ENCODE measurements at regions not wholly inside any gene's neighbourhood (a gene's known extent, or its start where the extent isn't known, plus 50 kb on each side); places are given as distances from the start of the nearest gene placed in this dataset.
"Not testable (repeated sequence)": the region's sequence is repeated elsewhere in the genome, so short reads cannot be mapped to it uniquely, and the experiment has no call there.

DNA sequence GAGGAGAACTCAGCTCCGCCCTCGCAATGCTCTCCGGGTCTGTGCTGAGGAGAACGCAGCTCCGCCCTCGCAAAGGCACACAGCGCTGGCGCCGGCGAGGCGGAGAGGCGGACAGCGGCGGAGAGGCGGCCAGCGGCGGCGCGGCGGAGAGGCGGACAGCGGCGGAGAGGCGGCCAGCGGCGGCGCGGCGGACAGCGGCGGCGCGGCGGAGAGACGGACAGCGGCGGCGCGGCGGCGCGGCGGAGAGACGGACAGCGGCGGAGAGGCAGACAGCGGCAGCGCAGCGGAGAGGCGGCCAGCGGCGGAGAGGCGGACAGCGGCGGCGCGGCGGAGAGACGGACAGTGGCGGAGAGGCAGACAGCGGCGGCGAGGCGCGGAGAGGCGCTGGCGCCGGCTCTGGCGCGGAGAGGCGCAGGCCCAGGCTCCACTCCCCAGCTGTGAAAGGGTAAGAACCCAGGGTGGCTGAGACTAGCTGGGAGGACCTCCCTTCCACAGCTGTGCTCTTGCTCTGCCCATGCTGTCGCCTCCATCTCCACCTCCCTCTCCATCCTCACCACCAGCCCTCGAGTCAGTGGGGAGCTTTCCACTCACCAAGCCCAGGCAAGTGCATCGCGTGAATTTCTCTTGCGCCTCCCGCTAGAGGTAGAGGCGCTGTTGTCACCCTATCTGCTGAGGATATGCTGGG is 2879.9 kb downstream of the RPIA start:
- not testable (repeated sequence) for DNase-seq (ENCODE audit: low read depth)

DNA sequence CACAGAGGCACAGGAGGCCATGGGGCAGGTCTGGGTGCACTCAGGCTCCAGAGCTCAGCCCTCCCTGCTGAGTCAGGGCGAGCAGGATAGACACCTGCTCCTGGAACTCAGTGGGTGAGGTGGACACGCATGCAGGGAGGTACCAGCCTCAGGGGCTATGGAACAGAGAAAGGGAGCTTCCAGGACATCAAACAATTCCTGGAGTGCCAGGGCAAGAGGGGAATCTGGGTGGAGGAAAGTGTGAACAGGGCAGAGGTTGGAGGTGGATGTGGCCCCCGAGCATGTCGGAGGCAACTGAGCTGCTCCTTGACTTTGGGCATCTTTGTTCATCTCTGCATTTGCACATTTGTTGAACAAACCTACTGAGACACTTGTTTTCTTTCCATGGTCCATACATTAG is 2881.5 kb downstream of the RPIA start:
- not testable (repeated sequence) for DNase-seq (ENCODE audit: low read depth)

DNA sequence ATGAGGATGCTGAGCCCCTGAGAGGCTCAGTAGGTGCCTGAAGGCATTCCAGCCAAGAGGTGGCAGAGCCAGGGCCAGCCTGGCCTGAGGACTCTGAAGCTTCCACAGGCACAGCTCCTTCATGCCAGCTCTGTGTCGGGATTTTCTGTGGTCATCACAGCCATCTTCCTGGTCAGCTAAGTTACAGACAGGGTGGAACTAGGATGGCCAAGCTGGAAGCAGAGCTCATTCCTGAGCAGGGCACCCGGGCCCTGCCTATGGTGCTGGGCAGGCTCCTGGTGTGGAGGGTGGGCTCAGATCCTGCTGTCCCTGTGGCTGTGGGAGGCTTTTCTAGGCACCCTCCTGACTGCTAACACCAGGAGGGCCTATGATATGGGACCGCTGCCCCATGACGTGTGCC is 2882.3 kb downstream of the RPIA start:
- DNase-seq (ENCODE audit: low read depth): not testable (repeated sequence)

DNA sequence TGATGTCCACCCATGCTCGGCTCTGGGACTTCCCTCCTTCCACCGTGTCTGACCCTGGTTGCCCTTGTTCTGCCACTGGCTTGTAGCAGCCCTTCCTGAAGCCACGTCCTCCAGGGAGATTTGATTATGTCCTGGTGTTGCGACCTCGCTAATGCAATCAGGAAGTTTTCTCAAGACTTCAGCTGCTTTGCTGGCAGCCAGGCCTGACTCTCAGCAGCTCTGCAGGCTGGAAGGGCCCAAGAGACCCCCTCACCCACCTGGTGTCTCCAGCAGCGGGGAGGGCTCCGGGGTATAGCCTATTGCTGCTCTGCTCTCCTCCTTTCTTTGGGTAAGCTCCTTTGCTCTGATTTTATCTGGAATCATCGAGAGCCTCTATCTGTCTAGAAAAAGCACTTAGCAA is 2882.8 kb downstream of the RPIA start:
- not testable (repeated sequence) for DNase-seq (ENCODE audit: low read depth)

DNA sequence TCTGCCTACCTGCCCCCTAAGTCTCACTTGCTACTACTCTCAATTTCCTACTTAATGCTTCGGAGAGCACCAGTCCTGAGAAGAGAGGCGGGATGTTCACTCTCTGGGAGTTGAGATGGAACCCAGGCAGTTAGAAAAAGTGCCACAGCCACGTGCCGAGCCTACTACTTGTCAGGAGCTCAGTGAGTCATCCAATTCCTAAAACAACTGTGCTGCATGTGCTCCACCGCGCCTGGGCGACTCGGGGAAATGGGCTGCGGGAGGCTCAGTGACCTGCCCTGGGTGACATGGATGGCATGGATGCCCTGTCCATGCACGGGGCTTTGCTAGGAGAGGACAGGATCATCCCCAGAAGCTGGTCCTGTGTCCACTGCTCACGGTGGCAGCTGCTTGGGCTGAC is 2884.2 kb downstream of the RPIA start:
- DNase-seq (ENCODE audit: low read depth): not testable (repeated sequence)

DNA sequence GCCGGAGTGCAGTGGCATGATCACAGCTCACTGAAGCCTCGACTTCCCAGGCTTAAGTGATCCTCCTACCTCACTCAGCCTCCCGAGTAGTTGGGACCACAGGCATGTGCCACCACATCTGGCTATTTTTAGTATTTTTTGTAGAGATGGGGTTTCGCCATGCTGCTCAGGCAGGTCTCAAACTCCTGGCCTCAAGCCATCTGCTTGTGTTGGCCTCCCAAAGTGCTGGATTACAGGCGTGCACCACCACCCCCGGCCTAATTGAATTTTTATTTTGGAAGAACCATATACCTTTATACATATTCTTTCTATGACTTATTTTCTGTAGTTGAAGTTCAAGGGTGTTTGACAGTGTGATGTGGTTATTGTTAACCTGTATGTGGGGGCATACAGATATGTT is 2885.9 kb downstream of the RPIA start:
- DNase-seq (ENCODE audit: low read depth): not testable (repeated sequence)

DNA sequence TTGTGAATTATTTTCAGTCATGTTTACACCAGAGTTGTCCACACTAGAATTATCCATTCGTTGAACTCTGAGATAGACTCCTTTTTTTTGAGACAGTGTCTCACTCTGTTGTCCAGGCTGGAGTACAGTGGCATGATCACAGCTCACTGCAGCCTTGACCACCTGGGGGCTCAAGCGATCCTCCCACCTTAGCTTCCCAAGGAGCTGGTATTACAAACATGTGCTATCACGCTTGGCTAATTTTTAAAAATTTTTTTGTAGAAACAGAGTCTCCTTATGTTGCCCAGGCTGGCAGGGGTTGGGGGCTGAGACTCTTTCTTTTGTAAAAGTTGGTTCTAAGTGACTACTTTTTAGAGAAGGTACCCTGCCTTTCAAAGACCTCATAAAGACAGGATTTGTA is 2887.2 kb downstream of the RPIA start:
- DNase-seq (ENCODE audit: low read depth): not testable (repeated sequence)

DNA sequence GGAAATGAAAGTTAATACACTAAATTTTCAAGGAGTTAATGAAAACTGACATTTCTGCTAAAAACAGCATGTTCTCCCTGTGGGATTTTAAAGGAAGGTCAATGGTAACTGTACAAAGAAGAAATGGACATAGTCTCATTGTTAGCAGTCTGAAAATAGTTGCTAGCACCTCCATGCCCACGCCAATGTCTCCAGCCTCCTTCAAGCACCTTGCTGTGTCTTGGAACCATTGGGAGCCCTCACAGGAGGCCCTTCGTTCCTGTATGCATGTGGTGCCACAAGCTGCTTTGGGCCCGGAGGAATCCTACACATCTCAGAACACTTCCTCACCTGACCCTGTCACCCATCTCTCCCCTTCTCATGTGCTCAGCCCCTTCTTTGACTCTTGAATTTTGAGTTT is 2888.1 kb downstream of the RPIA start:
- not testable (repeated sequence) for DNase-seq (ENCODE audit: low read depth)

DNA sequence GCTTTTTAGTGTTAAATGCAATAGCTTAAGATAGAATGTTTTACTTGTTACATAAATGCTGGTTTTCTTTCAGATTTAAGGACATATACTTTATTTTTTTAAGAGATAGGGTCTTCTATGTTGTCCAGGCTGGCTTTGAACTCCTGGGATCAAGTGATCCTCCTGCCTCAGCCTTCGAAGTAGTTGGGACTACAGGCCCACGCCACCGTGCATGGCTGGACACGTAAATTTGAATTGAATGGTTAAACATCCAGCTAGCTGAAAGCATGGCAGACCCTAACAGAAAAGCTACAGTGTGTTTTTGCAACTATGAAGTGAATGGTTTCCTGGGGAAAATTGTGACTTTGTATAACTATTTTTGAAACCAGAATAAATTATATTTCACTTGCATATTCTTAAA is 2888.6 kb downstream of the RPIA start:
- DNase-seq (ENCODE audit: low read depth): not testable (repeated sequence)

DNA sequence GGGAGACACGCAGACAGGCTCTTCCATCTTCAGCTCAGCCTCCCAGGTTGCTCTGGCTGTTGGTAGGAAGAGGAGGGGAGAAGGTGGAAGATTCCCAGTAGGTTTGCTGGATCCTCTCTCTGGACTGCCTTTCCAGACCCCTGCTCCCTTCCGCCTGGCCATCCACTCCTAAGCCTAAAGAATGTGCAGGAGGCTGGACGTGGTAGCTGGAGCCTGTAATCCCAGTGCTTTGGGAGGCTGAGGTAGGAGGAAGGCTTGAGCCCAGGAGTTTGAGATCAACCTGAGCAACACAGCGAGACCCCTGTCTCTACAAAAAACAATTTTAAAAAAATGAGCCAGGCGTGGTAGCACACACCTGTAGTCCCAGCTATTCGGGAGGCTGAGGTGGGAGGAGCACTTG is 2895.6 kb downstream of the RPIA start:
- not testable (repeated sequence) for DNase-seq (ENCODE audit: low read depth)

DNA sequence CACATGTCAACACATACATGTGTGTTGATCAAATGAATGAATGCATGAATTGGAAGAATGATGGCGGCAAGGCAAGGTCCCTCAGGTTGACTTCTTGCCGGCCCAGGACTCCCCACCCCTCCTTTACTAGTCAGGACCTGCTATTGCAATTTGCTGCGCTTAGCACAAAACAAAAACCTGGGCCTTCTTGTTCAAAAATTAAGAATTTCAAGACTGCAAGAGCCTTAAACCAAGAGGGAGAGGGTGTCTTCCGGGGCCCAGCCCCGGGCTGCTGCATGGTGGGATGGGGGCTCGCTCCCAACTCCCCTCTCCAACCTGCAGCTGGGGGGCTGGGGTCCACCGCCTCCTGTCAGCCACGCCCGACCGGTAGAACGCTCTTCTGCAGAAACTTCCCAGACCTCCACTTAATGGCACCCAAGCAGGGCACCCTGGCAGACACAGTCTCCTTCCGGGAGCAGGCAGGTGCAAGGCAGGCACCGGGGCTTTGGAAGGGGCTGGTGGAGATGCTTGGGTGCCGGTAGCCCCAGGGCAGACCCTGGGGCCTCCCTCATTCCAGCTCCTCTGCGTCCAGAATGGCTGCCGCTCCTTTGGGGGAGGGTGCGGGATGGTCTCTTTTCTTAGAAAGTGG is 2896.5 kb downstream of the RPIA start:
- DNase-seq (ENCODE audit: low read depth): not testable (repeated sequence)

DNA sequence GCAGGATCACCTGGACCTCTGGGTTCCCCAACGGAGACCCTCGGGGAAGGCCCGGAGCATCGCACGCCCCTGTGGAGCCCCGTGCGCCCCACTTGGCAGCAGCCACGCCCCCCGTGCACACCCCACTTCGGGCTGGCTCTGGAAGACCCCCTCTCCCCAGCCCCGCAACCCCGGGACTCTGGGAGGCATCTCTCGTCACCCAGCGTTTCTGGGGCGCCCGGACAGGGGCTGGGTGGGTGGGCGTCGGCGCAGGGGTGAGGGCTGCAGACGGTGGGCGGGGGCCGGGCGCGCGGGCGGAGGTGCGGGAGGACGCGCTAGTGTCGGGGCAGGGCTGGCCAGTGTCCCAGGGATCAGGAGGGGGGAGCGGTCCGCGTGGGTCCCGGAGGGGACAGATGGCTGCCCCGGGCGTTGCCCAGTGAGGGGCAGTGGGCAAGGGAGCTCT is 2897.3 kb downstream of the RPIA start:
- not testable (repeated sequence) for DNase-seq (ENCODE audit: low read depth)

DNA sequence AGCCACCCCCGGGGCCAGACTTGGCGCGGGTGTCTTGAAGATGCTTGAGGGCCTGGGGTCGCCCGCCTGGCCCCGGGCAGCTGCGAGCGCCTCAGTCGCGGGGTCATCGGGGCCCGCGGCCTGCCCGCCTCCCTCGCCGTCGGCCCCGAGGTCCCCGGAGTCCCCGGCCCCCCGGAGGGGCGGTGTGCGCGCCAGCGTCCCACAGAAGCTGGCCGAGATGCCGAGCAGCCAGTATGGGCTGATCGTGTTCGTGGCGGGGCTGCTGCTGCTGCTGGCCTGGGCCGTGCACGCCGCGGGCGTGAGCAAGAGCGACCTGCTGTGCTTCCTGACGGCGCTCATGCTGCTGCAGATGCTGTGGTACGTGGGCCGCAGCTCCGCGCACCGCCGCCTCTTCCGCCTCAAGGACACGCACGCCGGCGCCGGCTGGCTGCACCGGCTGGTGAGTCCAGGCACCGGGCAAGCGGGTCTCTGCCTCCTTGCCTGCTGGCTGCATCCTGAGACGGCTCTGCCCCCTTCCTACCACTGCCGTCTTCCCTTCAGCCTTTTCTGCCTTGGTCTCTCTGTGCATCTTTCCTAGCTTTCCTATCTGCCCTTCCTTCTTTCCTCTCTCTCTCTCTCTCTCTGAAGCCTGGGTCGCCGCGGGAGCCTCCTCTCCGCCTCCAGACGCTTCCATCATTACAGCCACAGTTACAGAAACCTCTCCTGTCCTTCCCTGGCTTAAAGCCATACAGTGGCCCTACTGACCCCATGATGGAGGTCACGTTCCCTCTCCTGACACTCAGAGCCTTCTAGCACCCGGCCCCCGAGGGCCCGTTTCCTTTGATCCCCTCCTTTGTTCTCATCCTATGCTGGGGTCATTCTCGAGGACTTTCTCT is 2898.2 kb downstream of the RPIA start:
- DNase-seq (ENCODE audit: low read depth): not testable (repeated sequence)

DNA sequence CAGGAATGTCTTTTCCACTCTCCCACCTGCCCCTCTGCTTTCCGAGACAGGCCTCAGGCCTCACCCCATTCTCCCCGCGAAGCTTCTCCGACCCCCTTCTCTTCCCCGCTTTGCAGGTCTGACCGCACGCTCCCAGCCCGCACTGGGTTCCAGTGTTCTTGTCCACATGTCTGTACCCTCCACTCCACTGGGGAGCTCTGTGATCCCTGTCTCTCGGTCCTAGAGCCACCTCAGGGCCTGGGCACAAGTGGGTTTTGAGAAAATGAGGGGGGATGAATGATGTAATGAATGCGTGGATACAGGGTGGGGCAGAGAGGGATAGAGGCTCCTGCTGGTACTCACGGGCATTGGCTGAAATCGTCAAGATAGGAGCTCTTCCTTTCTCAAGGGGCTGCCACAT is 2898.9 kb downstream of the RPIA start:
- DNase-seq (ENCODE audit: low read depth): not testable (repeated sequence)

DNA sequence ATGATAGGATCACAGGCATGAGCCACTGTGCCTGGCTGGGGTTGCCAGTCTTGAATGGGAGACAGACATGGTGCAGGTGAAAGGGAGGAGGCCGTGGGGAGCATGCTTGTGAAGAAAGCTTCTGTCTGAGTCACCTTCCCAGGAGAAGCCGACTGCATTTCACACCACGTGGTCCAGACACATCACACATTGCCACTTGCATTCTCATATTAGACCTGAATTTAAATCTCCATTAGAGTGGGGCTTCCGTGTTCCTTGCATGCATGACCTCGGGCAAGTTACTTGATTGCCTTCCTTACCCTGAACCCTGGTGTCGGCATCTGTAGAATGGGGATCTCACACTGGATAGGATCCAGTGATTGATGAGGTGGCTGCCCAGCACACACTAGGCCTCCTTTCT is 2899.6 kb downstream of the RPIA start:
- not testable (repeated sequence) for DNase-seq (ENCODE audit: low read depth)

DNA sequence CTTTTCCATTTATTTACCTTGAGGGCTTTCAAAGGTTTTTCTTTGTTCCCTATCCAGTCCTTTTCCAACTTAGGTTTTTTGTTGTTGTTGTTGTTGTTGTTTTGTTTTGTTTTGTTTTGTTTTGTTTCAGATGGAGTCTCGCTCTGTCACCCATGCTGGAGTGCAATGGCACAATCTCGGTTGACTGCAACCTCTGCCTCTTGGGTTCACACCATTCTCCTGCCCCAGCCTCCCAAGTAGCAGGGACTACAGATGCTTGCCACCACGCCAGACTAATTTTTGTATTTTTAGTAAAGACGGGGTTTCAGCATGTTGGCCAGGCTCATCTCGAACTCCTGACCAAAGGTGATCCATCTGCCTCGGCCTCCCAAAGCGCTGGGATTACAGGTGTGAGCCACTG is 2906.0 kb downstream of the RPIA start:
- not testable (repeated sequence) for DNase-seq (ENCODE audit: low read depth)

DNA sequence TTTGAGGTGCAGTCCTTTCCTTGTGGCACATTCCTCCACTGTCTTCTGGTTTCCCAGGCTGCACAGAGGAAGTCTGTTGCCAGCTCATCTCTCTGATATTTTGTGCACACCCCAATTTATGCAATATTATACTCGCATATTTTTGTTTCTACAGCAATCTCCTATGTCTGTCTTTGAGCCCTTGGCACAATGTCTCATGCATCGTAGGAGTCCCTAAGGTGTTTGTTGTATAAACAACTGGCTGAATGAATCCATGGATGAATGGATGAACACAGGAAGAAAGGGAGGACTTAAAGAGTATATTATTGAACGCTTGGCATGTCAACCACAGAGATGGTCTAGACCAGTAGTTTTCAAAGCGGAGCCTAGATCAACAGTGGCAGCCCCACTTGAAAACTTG is 2907.0 kb downstream of the RPIA start:
- not testable (repeated sequence) for DNase-seq (ENCODE audit: low read depth)

DNA sequence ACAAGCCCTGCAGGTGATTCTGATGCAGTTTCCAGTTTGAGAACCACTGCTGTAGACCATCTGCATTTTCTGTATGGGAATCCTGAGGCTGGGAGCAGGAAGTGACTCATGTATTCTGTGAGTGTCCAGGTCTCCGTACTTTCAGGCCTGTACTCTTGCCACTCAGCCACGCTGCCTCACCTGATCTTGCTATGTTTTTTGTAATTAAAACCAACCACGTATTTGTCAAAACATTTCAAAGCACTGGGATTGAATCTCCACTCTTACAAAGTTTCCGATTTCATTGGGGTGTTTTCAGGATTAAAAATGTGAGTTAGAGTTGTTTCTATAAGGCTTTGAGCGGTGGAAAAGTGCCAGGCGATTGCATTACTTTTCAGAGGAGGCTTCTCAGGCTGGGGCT is 2907.5 kb downstream of the RPIA start:
- DNase-seq (ENCODE audit: low read depth): not testable (repeated sequence)

DNA sequence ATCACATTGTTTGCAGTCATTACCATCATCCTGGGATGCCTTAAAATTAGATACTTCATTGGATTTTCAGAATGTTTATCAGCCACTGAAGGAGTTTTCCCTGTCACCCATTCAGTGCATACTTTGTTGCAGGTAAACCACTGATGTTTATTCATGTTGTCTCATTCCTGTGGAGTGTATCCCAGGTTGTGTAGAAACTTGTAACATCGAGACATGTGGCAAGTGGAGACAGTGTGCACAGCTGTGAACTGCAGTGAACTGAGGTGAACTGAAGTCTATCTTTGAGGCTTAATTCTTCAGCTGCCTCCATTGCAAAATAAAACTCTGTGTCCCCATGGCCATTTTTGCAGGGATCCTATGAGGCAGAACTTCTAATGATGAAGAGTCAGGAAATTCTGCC is 2911.4 kb downstream of the RPIA start:
- not testable (repeated sequence) for DNase-seq (ENCODE audit: low read depth)

DNA sequence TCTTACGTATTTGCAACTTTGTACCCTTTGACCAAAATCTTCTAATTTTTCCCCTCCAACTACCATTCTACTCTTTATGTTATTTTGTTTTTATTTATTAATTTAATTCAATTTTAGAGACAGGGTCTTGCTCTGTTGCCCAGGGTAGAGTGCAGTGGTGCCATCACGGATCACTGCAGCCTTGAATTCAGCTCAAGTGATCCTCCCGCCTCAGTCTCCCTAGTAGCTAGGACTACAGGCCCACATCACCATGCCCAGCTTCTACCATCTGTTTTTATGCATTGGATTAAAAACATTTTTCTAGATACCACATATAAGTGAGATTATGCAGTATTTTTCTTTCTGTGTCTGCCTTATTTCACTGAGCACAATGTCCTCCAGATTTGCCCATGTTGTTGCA is 2912.5 kb downstream of the RPIA start:
- not testable (repeated sequence) for DNase-seq (ENCODE audit: low read depth)

DNA sequence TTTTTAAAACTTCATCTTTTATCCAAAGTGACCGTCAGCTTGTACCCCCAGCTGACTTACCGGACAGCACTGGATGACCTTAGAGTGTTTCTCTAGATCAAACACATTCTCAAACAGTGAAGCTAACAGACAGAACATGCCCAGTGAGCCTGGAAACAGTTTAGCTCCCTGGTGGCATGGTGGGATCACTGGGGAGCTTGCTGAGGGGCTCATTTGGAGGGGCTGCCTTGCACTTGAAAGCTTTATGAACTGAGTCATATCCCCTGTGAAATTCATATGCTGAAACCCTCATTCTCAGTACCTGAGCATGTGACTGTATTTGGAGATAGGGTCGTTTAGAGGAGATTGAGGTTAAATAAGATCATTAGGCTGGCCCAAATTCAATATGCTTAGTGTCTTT is 2913.2 kb downstream of the RPIA start:
- not testable (repeated sequence) for DNase-seq (ENCODE audit: low read depth)

DNA sequence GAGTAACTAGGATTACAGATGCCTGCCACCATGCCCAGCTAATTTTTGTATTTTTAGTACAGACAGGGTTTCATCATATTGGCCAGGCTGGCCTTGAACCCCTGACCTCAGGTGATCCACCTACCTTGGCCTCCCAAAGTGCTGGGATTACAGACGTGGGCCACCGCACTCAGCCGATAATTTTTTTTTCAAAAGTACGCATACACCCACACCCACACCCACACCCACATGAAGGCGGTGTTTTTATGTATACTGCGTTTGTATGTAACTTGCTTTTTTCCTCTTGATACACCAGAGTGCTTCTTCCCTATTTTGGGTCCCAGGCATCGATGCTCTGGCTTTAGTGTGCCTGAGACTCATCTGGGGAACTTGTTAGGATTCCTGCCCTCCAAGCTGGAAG is 2932.3 kb downstream of the RPIA start:
- not testable (repeated sequence) for DNase-seq (ENCODE audit: low read depth)

DNA sequence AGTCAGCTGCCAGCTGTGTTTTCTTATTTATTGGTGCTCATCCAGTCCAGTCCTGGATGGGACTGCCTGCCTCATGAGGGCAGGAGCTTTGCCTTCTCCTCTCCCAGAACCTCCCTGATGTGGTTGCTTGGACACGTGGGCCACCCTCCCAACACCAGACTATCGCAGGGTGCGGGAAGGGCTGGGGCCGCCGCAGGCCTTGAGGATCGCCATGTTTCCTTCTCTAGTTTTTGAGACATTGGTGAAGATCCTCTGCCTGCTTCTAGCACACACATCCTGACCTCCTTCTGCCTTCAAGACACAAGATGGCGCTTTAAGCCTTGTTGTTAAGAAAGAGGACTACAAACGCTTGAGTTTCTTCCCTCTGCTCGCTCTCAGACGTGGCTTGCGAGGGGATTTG is 2937.0 kb downstream of the RPIA start:
- not testable (repeated sequence) for DNase-seq (ENCODE audit: low read depth)
